ENCODE measurements at regions not wholly inside any gene's neighbourhood (a gene's known extent, or its start where the extent isn't known, plus 50 kb on each side); places are given as distances from the start of the nearest gene placed in this dataset.
A peak's percentile ranks its signal among the peaks of the same experiment; 100 is the strongest.

DNA sequence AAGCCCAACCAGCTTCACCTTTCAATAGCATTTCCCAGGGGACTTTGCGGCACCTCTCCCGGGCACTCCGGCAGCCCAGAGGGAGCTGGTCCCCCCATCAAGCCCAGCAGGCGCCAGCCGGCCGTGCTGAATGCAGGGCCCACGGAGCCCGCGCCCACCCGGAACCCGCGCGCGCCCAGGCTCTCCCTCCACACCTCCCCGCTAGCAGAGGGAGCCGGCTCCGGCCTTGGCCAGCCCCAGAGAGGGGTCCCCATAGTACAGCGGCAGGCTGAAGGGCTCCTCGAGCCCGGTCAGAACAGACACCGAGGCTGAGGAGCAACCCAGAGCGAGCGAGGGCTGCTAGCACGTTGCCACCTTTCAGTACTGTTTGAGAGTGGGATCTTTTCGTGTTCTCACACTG lies 300.8 kb downstream of the DSEL start:
- in situ Hi-C loops (cut with HindIII; ENCODE audit: low pct_ligation_motif_present, low sequenced_read_pairs) = no loop called here
- DNase-seq = no peak
- Histone ChIP-seq H3K4me3 (ENCODE audit: low read depth, low read length) (no peak overlapping the region), H3K36me3 (replicated peaks) (no peaks in the 10 kb centered on the region), H3K27ac (no peak overlapping the region), H3K27me3 (replicated peaks) (no peaks in the 10 kb centered on the region)
- TF ChIP-seq, protein P1, sequence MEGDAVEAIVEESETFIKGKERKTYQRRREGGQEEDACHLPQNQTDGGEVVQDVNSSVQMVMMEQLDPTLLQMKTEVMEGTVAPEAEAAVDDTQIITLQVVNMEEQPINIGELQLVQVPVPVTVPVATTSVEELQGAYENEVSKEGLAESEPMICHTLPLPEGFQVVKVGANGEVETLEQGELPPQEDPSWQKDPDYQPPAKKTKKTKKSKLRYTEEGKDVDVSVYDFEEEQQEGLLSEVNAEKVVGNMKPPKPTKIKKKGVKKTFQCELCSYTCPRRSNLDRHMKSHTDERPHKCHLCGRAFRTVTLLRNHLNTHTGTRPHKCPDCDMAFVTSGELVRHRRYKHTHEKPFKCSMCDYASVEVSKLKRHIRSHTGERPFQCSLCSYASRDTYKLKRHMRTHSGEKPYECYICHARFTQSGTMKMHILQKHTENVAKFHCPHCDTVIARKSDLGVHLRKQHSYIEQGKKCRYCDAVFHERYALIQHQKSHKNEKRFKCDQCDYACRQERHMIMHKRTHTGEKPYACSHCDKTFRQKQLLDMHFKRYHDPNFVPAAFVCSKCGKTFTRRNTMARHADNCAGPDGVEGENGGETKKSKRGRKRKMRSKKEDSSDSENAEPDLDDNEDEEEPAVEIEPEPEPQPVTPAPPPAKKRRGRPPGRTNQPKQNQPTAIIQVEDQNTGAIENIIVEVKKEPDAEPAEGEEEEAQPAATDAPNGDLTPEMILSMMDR (IDR thresholded peaks at IDR 0.05; ENCODE audit: low read depth, low read length, missing control alignments) = no peak

DNA sequence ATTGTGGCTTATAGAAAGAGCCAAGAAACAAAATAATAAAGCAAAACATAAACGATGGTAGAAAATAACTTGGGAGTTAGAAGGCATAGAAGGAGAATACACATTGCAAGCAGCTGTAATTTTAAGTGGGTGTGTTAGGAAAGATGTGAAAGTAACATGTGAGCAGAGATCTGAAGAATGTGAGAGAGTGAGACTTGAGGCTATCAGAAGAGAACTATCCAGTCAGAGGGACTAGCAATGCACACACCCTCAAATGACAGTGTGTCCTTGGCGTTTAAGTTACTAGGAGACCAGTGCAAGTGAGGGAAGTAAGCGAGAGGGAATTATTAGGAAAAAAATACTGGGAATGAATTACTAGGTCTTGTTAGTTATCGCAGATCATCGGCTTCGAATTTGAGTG lies 304.9 kb downstream of the DSEL start:
- in situ Hi-C loops (cut with HindIII; ENCODE audit: low pct_ligation_motif_present, low sequenced_read_pairs) = no loop called here
- no peaks in the 10 kb centered on the region for H3K27me3 ChIP-seq (replicated peaks)
- no peak overlapping the region for H3K27ac ChIP-seq
- H3K4me3 ChIP-seq (ENCODE audit: low read depth, low read length) = no peak overlapping the region
- DNase-seq = no peak
- H3K36me3 ChIP-seq (replicated peaks) = no peaks in the 10 kb centered on the region
- TF ChIP-seq, protein P1 (IDR thresholded peaks at IDR 0.05; ENCODE audit: low read depth, low read length, missing control alignments) = no peak

DNA sequence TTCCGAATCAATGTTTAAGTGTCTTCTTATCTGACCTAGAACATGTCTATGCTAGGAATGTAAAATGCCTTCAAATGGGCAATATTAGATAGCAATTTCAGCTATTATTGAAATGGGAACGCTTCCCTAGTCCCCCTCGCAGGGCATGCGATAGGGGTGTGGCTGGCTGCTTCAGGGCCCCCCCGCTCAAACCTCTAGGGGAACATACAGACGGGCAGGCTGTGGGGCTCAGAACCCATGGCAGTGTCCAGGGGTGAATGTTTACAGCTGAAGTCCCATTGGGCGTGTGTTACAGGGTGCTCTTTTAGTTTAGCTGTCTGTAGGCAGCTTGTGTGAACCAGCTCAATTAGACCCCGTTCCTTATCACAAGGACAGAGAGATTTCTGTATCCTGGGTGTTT lies 315.9 kb downstream of the DSEL start:
- in situ Hi-C loops (cut with HindIII; ENCODE audit: low pct_ligation_motif_present, low sequenced_read_pairs) = no loop called here
- no peak for DNase-seq
- Histone ChIP-seq H3K27me3 (replicated peaks) (no peaks in the 10 kb centered on the region), H3K36me3 (replicated peaks) (no peaks in the 10 kb centered on the region), H3K27ac (no peak overlapping the region), H3K4me3 (ENCODE audit: low read depth, low read length) (no peak overlapping the region)
- TF ChIP-seq, protein P1 (IDR thresholded peaks at IDR 0.05; ENCODE audit: low read depth, low read length, missing control alignments) = no peak

DNA sequence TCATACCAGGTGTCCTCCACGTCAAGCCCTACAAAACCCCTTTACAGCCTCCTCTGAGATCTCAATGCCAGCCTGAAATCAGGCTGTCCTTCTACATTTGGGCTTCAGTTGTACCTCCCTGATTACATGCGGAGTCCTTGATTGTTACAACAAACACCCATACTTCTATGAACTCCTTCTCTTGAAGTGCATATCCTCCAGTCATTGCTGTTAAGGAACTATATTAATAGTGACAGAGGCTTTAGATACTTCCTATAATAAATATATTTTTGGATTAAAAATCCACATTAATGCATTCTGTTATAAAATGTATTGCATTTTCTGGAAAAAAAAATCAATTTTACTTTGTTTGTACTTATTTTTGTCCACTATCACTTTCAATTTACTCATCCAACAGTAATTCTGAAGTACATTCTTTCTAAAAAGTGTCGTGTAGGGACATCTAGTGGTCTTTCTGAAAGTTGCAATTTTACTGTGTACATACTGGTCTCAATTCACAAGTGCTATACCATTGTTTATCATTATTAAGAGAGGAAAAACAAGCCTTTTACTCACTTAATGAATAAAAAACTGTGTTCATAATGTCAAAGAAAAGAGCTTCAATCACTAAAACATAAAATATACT lies 316.4 kb downstream of the DSEL start:
- Histone ChIP-seq H3K4me3 (ENCODE audit: low read depth, low read length) (no peak overlapping the region), H3K27ac (no peak overlapping the region), H3K36me3 (replicated peaks) (no peaks in the 10 kb centered on the region), H3K27me3 (replicated peaks) (no peaks in the 10 kb centered on the region)
- TF ChIP-seq, protein P1 (IDR thresholded peaks at IDR 0.05; ENCODE audit: low read depth, low read length, missing control alignments) = peak; percentile 30
- peak; percentile 22 for DNase-seq
- in situ Hi-C loops (cut with HindIII; ENCODE audit: low pct_ligation_motif_present, low sequenced_read_pairs) = no loop called here

DNA sequence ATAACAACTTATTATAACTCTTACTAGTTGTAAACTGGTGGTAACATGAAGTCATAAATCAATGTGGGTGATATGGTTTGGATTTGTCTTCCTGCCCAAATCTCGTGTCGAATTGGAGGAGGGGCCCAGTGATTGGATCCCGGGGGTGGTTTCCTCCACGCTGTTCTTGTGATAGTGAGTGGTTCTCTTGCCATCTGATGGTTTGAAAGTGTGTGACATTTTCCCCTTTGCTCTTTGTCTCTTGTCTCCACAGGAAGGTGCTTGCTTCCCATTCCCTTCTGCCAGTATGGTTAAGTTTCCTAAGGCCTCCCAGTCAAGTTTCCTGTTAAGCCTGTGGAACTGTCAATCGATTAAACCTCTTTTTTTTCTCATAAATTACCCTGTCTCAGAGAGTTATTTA lies 321.6 kb downstream of the DSEL start:
- Histone ChIP-seq H3K4me3 (ENCODE audit: low read depth, low read length) (no peak overlapping the region), H3K27me3 (replicated peaks) (no peaks in the 10 kb centered on the region), H3K27ac (no peak overlapping the region), H3K36me3 (replicated peaks) (no peaks in the 10 kb centered on the region)
- TF ChIP-seq, protein P1 (IDR thresholded peaks at IDR 0.05; ENCODE audit: low read depth, low read length, missing control alignments) = no peak
- in situ Hi-C loops (cut with HindIII; ENCODE audit: low pct_ligation_motif_present, low sequenced_read_pairs) = no loop called here
- no peak for DNase-seq

DNA sequence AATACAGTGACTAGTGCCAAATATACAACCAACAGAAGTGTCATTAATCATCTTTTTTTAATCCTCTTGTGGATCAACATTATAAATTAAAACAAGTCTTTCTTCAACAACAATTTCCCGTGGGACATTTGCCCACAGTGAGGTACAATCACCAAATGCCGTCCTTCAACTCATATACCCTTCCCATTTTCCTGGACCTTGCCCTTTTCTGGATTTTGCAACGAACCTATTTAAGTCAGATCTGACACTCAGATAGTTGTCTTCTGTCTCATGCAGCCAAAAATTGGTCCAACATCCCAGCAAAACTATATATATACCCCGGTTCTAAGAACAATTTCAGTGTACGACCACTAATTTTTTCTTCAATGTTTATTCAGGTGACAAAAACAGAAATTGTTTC lies 324.0 kb downstream of the DSEL start:
- in situ Hi-C loops (cut with HindIII; ENCODE audit: low pct_ligation_motif_present, low sequenced_read_pairs) = no loop called here

More for the DNA sequence above, 324.0 kb downstream of the DSEL start:
- TF ChIP-seq, protein P1 (IDR thresholded peaks at IDR 0.05; ENCODE audit: low read depth, low read length, missing control alignments) = no peak
- no peaks in the 10 kb centered on the region for H3K36me3 ChIP-seq (replicated peaks)
- H3K27ac ChIP-seq = no peak overlapping the region
- no peak for DNase-seq
- no peaks in the 10 kb centered on the region for H3K27me3 ChIP-seq (replicated peaks)
- no peak overlapping the region for H3K4me3 ChIP-seq (ENCODE audit: low read depth, low read length)

Data from brain microvascular endothelial cell (primary cell).